MM.1S (cell line): ENCODE measurements at regions not wholly inside any gene's neighbourhood (a gene's known extent, or its start where the extent isn't known, plus 50 kb on each side); places are given as distances from the start of the nearest gene placed in this dataset.

Experiments used
- DNase-seq: peaks from one replicate; pipeline ENCODE4 v3.0.0-alpha.2; 2015
- H2AFZ ChIP-seq: fragments of 300-600 bp; sonication (generic); 2 replicates; pipeline ENCODE4 v1.6.0; 2016; ENCODE audit warnings: antibody characterized with exemption, low read length
- H3F3A ChIP-seq: fragments of 300-600 bp; sonication (generic); 2 replicates; pipeline ENCODE4 v1.6.1; 2016; ENCODE audit warnings: mild to moderate bottlenecking, antibody characterized with exemption, low read length, moderate library complexity, mixed read lengths; ENCODE audit not compliant: insufficient read depth
- H3K27ac ChIP-seq: fragments of 300-600 bp; sonication (generic); 2 replicates; pipeline ENCODE4 v1.5.1; 2016; ENCODE audit warnings: mild to moderate bottlenecking, low read length
- H3K27me3 ChIP-seq: fragments of 300-600 bp; sonication (generic); replicated peaks from 2 replicates; pipeline ENCODE4 v1.6.0; 2016; ENCODE audit warnings: low read length; ENCODE audit not compliant: insufficient read depth
- H3K36me3 ChIP-seq: fragments of 300-600 bp; sonication (generic); replicated peaks from 2 replicates; pipeline ENCODE4 v1.6.1; 2016; ENCODE audit warnings: mild to moderate bottlenecking, low read length, mixed read lengths; ENCODE audit not compliant: insufficient read depth
- H3K4me1 ChIP-seq: fragments of 300-600 bp; sonication (generic); 2 replicates; pipeline ENCODE4 v1.6.1; 2016; ENCODE audit warnings: low read length, mixed read lengths
- H3K4me2 ChIP-seq: fragments of 300-600 bp; sonication (generic); 2 replicates; pipeline ENCODE4 v1.6.0; 2016; ENCODE audit warnings: low read depth, low read length
- H3K4me3 ChIP-seq: fragments of 300-600 bp; sonication (generic); 2 replicates; pipeline ENCODE4 v1.5.1; 2016; ENCODE audit warnings: low read length, mixed read lengths
- H3K79me2 ChIP-seq: fragments of 300-600 bp; sonication (generic); 2 replicates; pipeline ENCODE4 v1.6.1; 2016; ENCODE audit warnings: mixed run types, low read length, mixed read lengths
- H3K9ac ChIP-seq: fragments of 300-600 bp; sonication (generic); 2 replicates; pipeline ENCODE4 v1.6.1; 2016; ENCODE audit warnings: low read length, mixed read lengths
- H3K9me2 ChIP-seq: fragments of 300-600 bp; sonication (generic); replicated peaks from 2 replicates; pipeline ENCODE4 v1.6.1; 2016; ENCODE audit warnings: mild to moderate bottlenecking, low read length, mixed read lengths; ENCODE audit not compliant: insufficient read depth
- H3K9me3 ChIP-seq: fragments of 300-600 bp; sonication (generic); replicated peaks from 2 replicates; pipeline ENCODE4 v1.6.1; 2016; ENCODE audit warnings: mild to moderate bottlenecking, low read length, mixed read lengths; ENCODE audit not compliant: insufficient read depth
- H4K20me1 ChIP-seq: fragments of 300-600 bp; sonication (generic); 2 replicates; pipeline ENCODE4 v1.6.1; 2016; ENCODE audit warnings: mild to moderate bottlenecking, low read length, moderate library complexity, mixed read lengths; ENCODE audit not compliant: insufficient read depth
- CTCF ChIP-seq: fragments of 300-600 bp; sonication (generic); IDR thresholded peaks from 2 replicates; pipeline ENCODE4 v1.5.1; 2016; ENCODE audit warnings: antibody characterized with exemption, low read length, mixed read lengths
- EZH2 ChIP-seq: fragments of 300-600 bp; sonication (generic); optimal IDR thresholded peaks from 2 replicates; pipeline ENCODE3; 2017; ENCODE audit warnings: low read depth, mild to moderate bottlenecking, antibody characterized with exemption, low read length, mixed read lengths
- EZH2phosphoT487 ChIP-seq: fragments of 300-600 bp; sonication (generic); IDR thresholded peaks from 2 replicates; pipeline ENCODE4 v1.6.1; 2018; ENCODE audit warnings: antibody characterized with exemption, low read length

DNA sequence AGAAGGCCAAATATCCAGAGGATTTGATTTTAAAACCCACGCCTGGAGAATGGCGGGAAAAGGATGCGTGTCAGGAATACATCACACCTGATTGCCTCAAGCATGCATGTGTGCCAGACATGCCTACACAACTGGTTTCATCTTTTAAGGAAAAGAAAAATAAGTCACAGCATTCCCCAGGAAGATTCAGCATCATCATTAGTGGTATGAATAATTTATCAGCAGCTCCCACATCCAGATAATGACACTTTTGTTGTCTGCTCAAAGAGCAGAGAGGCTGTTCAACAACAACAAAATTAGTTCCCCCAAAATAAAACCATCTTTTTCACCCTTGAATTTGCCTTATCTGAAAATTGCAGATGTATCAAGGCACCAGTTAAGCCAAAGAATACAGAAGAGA is 328.6 kb upstream of the C1orf87 start:
- no peaks in the 10 kb centered on the region for H3K36me3 ChIP-seq
- H3K9ac ChIP-seq = no peak overlapping the region
- no peak overlapping the region for H3K4me2 ChIP-seq
- H3K4me3 ChIP-seq = no peak overlapping the region
- no peak for DNase-seq
- H3K9me2 ChIP-seq = no peaks in the 10 kb centered on the region
- H3K27ac ChIP-seq = no peak overlapping the region
- no peaks in the 10 kb centered on the region for H3K9me3 ChIP-seq
- no peak for TF ChIP-seq CTCF
- no peak for TF ChIP-seq EZH2
- no peak for TF ChIP-seq EZH2phosphoT487
- no peaks in the 10 kb centered on the region for H3F3A ChIP-seq
- no peaks in the 10 kb centered on the region for H3K4me1 ChIP-seq
- H2AFZ ChIP-seq = no peak overlapping the region
- no peaks in the 10 kb centered on the region for H3K27me3 ChIP-seq
- no peaks in the 10 kb centered on the region for H3K79me2 ChIP-seq
- H4K20me1 ChIP-seq = no peaks in the 10 kb centered on the region

- no peaks in the 10 kb centered on the region for H3K79me2 ChIP-seq
- H3K36me3 ChIP-seq = no peaks in the 10 kb centered on the region
- H3K27me3 ChIP-seq = no peaks in the 10 kb centered on the region
- no peak for DNase-seq
- no peaks in the 10 kb centered on the region for H3K9me2 ChIP-seq
- no peaks in the 10 kb centered on the region for H3K9me3 ChIP-seq
- no peak overlapping the region for H3K9ac ChIP-seq
- no peak for TF ChIP-seq EZH2
- no peak for TF ChIP-seq CTCF
- no peak for TF ChIP-seq EZH2phosphoT487
- H3K4me3 ChIP-seq = no peak overlapping the region
- no peak overlapping the region for H3K27ac ChIP-seq
- H3K4me2 ChIP-seq = no peak overlapping the region
- H3F3A ChIP-seq = no peaks in the 10 kb centered on the region
- H2AFZ ChIP-seq = no peak overlapping the region
- no peaks in the 10 kb centered on the region for H4K20me1 ChIP-seq
- no peaks in the 10 kb centered on the region for H3K4me1 ChIP-seq
Observed at GRCh38 chr1:60394436-60394835, 320.9 kb upstream of the C1orf87 start.

- Histone ChIP-seq H3K79me2 (no peaks in the 10 kb centered on the region), H3K4me1 (no peaks in the 10 kb centered on the region), H3K9ac (no peak overlapping the region), H3F3A (no peaks in the 10 kb centered on the region), H3K27me3 (no peaks in the 10 kb centered on the region), H2AFZ (no peak overlapping the region), H4K20me1 (no peaks in the 10 kb centered on the region), H3K36me3 (no peaks in the 10 kb centered on the region), H3K9me3 (no peaks in the 10 kb centered on the region), H3K27ac (no peak overlapping the region), H3K9me2 (no peaks in the 10 kb centered on the region), H3K4me3 (no peak overlapping the region), H3K4me2 (no peak overlapping the region)
- TF ChIP-seq EZH2phosphoT487 (no peak), CTCF (no peak), EZH2 (no peak)
- DNase-seq = no peak
Observed at GRCh38 chr1:60390593-60391282, 317.2 kb upstream of the C1orf87 start.
